GM19372 (cell line): ENCODE measurements at regions not wholly inside any gene's neighbourhood (a gene's known extent, or its start where the extent isn't known, plus 50 kb on each side); places are given as distances from the start of the nearest gene placed in this dataset.
"Not testable (repeated sequence)": the region's sequence is repeated elsewhere in the genome, so short reads cannot be mapped to it uniquely, and the experiment has no call there.

Source experiments
- ATAC-seq: cut with Tn5 transposase; IDR thresholded peaks from one replicate; pipeline ENCODE4 v1.9.1; 2021; ENCODE audit warnings: mild to moderate bottlenecking, low read depth, moderate library complexity; ENCODE audit not compliant: unreplicated experiment

GRCh38 chr5:87126869-87127268 lies 140.8 kb upstream of the RASA1 start:
- ATAC-seq: no peak

GRCh38 chr5:87127426-87127825 lies 140.3 kb upstream of the RASA1 start:
- ATAC-seq: no peak

- no peak for ATAC-seq
Observed at GRCh38 chr5:87127956-87128687, 139.6 kb upstream of the RASA1 start.

GRCh38 chr5:87129046-87129445 lies 138.6 kb upstream of the RASA1 start:
- no peak for ATAC-seq

- ATAC-seq: no peak
Observed at GRCh38 chr5:87132696-87133095, 135.0 kb upstream of the RASA1 start.

GRCh38 chr5:87134513-87134912 lies 133.2 kb upstream of the RASA1 start:
- not testable (repeated sequence) for ATAC-seq

- no peak for ATAC-seq
Observed at GRCh38 chr5:87136096-87136495, 131.6 kb upstream of the RASA1 start.

- no peak for ATAC-seq
Observed at GRCh38 chr5:87136733-87137132, 130.9 kb upstream of the RASA1 start.

- no peak for ATAC-seq
Observed at GRCh38 chr5:87137283-87137682, 130.4 kb upstream of the RASA1 start.

- ATAC-seq: no peak
Observed at GRCh38 chr5:87138091-87138805, 129.4 kb upstream of the RASA1 start.

GRCh38 chr5:87139795-87140194 lies 127.9 kb upstream of the RASA1 start:
- ATAC-seq: no peak

GRCh38 chr5:87141544-87141943 lies 126.1 kb upstream of the RASA1 start:
- ATAC-seq: no peak

- not testable (repeated sequence) for ATAC-seq
Observed at GRCh38 chr5:87145853-87146252, 121.8 kb upstream of the RASA1 start.

- no peak for ATAC-seq
Observed at GRCh38 chr5:87147441-87147840, 120.2 kb upstream of the RASA1 start.

GRCh38 chr5:87150630-87151029 lies 117.1 kb upstream of the RASA1 start:
- no peak for ATAC-seq

- ATAC-seq: no peak
Observed at GRCh38 chr5:87151547-87151946, 116.1 kb upstream of the RASA1 start.

GRCh38 chr5:87152886-87153285 lies 114.8 kb upstream of the RASA1 start:
- no peak for ATAC-seq

GRCh38 chr5:87154191-87154590 lies 113.5 kb upstream of the RASA1 start:
- ATAC-seq: no peak

GRCh38 chr5:87155106-87155505 lies 112.6 kb upstream of the RASA1 start:
- no peak for ATAC-seq

- no peak for ATAC-seq
Observed at GRCh38 chr5:87156631-87157030, 111.1 kb upstream of the RASA1 start.

GRCh38 chr5:87164409-87164808 lies 103.3 kb upstream of the RASA1 start:
- no peak for ATAC-seq
